Right ventricle myocardium inferior (tissue), 1 donor: ENCODE measurements at regions not wholly inside any gene's neighbourhood (a gene's known extent, or its start where the extent isn't known, plus 50 kb on each side); places are given as distances from the start of the nearest gene placed in this dataset.
"Not testable (repeated sequence)": the region's sequence is repeated elsewhere in the genome, so short reads cannot be mapped to it uniquely, and the experiment has no call there.

ENCODE experiments used
- ATAC-seq: fragments of 200-7000 bp; cut with Tn5 transposase; one replicate; pipeline ENCODE4 v1.9.1; 2020; ENCODE audit warnings: mild to moderate bottlenecking, moderate library complexity
- DNase-seq: peaks from one replicate; pipeline ENCODE4 v3.0.0; 2021; ENCODE audit errors: missing footprints
- intact Hi-C: fragments of 100-400 bp; cut with DNase I; formaldehyde crosslinking; loops from one replicate; pipeline ENCODE4 v1.11.0; 2022
- donor health status: DM: no; HTN: yes; CAD: no; lungs with severe emphysema.

- intact Hi-C loops: no loop called here
- DNase-seq (no peak), ATAC-seq (no peak)
Observed at GRCh38 chr10:21304608-21305007, 220.9 kb downstream of the SKIDA1 start.

- ATAC-seq: no peak
- intact Hi-C loops: no loop called here
- no peak for DNase-seq
Observed at GRCh38 chr10:21304198-21304597, 221.3 kb downstream of the SKIDA1 start.

GRCh38 chr10:21300551-21300950 is 224.9 kb downstream of the SKIDA1 start:
- peak; percentile 54 for ATAC-seq
- no peak for DNase-seq
- intact Hi-C loops: no loop called here

GRCh38 chr10:21299330-21299729 is 226.2 kb downstream of the SKIDA1 start:
- DNase-seq: no peak
- no peak for ATAC-seq
- intact Hi-C loops: no loop called here

GRCh38 chr10:21298701-21299100 is 226.8 kb downstream of the SKIDA1 start:
- DNase-seq (no peak), ATAC-seq (no peak)
- intact Hi-C loops: no loop called here

GRCh38 chr10:21297603-21298383 is 227.7 kb downstream of the SKIDA1 start:
- intact Hi-C loops: no loop called here

GRCh38 chr10:21296575-21297355 is 228.7 kb downstream of the SKIDA1 start:
- DNase-seq (no peak), ATAC-seq (no peak)
- intact Hi-C loops: no loop called here

More at GRCh38 chr10:21297603-21298383, 227.7 kb downstream of the SKIDA1 start:
- ATAC-seq (no peak), DNase-seq (no peak)

GRCh38 chr10:21293518-21294356 is 231.7 kb downstream of the SKIDA1 start:
- ATAC-seq (no peak), DNase-seq (no peak)
- intact Hi-C loops: no loop called here

- peak; percentile 76 for DNase-seq
- peak; percentile 92 for ATAC-seq
- intact Hi-C loops: no loop called here
Observed at GRCh38 chr10:21292763-21293517, 232.5 kb downstream of the SKIDA1 start.

- intact Hi-C loops: no loop called here
- DNase-seq (no peak), ATAC-seq (no peak)
Observed at GRCh38 chr10:21290499-21291160, 234.9 kb downstream of the SKIDA1 start.

- ATAC-seq: no peak
- intact Hi-C loops: no loop called here
- DNase-seq: no peak
Observed at GRCh38 chr10:21289961-21290360, 235.5 kb downstream of the SKIDA1 start.

- ATAC-seq (no peak), DNase-seq (no peak)
- intact Hi-C loops: no loop called here
Observed at GRCh38 chr10:21289271-21289670, 236.2 kb downstream of the SKIDA1 start.

GRCh38 chr10:21285742-21286331 is 239.6 kb downstream of the SKIDA1 start:
- intact Hi-C loops: no loop called here
- no peak for ATAC-seq
- DNase-seq: no peak

- DNase-seq: no peak
- intact Hi-C loops: no loop called here
- no peak for ATAC-seq
Observed at GRCh38 chr10:21285207-21285606, 240.3 kb downstream of the SKIDA1 start.

- intact Hi-C loops: no loop called here
- ATAC-seq (no peak), DNase-seq (no peak)
Observed at GRCh38 chr10:21284301-21284700, 241.2 kb downstream of the SKIDA1 start.

GRCh38 chr10:21283053-21283452 is 242.4 kb downstream of the SKIDA1 start:
- ATAC-seq, intact Hi-C loops, DNase-seq: not testable (repeated sequence)

GRCh38 chr10:21281765-21282484 is 243.6 kb downstream of the SKIDA1 start:
- intact Hi-C loops: no loop called here
- DNase-seq: no peak
- ATAC-seq: no peak
